ENCODE measurements at regions not wholly inside any gene's neighbourhood (a gene's known extent, or its start where the extent isn't known, plus 50 kb on each side); places are given as distances from the start of the nearest gene placed in this dataset.

DNA sequence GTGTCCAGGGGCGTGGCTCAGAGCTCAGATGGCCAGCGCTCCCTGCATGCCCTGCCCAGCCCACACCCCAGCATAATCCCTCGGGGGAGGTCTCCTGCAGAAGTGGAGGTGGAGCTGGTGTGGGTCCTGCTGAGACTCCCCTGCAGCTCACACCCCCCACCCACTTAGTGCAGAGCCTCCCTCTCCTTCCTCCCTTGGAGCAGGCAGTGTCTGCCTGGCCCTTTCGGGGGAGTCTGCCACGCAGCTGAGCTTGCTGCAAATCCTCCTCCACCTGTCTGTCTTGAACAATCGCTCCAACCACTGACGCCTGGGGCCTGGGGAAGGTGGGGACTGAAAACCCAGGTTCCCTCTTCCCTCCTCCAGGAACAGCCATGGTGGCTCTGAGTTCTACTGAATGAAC is 219.7 kb upstream of the PPP2R2D start (continued):
- no peak for TF ChIP-seq NKRF (conservative IDR thresholded peaks at IDR 0.05)
- no peak for TF ChIP-seq BHLHE40 (IDR thresholded peaks at IDR 0.05; ENCODE audit: borderline replicate concordance in 1 of 2, low read depth in 2 of 2, low read length in 1 of 2)
- TF ChIP-seq ZBTB11 (CRISPR knock-in tag; IDR thresholded peaks at IDR 0.05) = no peak
- TF ChIP-seq, protein P1, sequence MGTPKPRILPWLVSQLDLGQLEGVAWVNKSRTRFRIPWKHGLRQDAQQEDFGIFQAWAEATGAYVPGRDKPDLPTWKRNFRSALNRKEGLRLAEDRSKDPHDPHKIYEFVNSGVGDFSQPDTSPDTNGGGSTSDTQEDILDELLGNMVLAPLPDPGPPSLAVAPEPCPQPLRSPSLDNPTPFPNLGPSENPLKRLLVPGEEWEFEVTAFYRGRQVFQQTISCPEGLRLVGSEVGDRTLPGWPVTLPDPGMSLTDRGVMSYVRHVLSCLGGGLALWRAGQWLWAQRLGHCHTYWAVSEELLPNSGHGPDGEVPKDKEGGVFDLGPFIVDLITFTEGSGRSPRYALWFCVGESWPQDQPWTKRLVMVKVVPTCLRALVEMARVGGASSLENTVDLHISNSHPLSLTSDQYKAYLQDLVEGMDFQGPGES (IDR thresholded peaks at IDR 0.05) = no peak

DNA sequence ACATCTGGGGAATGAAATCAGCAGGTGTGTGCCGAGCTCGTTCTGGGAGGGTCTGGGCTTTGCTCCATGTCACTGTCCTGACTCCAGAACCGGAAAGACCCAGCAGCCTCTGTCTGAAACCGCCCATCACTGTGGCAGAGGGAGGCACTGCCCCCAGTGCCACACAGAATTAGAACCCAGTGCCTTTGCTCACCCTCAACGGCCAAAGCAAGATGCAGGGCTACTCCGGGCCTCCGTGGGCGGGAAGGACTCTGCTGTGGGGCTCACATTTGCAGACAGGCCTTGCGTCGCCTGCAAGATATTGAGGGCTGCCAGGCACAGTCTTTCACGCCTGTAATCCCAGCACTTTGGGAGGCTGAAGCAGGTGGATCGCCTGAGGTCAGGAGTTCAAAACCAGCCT is 219.2 kb upstream of the PPP2R2D start:
- no peak overlapping the region for H3K4me2 ChIP-seq (ENCODE audit: control insufficient read depth, insufficient read depth)
- POLR2A ChIA-PET = no interaction called here
- BruUV-seq (replicated peaks) = no TSS peak
- no peak overlapping the region for H2AFZ ChIP-seq (ENCODE audit: control insufficient read depth, low read depth, low read length)
- no peak for ATAC-seq
- no peaks in the 10 kb centered on the region; the same call in 2 of the 3 replicates for H3K9me3 ChIP-seq (replicated peaks; ENCODE audit: control insufficient read depth, insufficient read depth, low read length)
- DNase-seq (ENCODE audit: low read depth, low spot score) = no peak
- no peak for TF ChIP-seq POLR2AphosphoS5 (IDR thresholded peaks at IDR 0.05; ENCODE audit: low read length)
- TF ChIP-seq NFYB (IDR thresholded peaks at IDR 0.05; ENCODE audit: insufficient read depth, low read depth, low read length) = no peak
- TF ChIP-seq SIN3A (IDR thresholded peaks at IDR 0.05; ENCODE audit: low read depth, low read length) = no peak
- no peak for TF ChIP-seq SPI1 (IDR thresholded peaks at IDR 0.05; ENCODE audit: borderline replicate concordance, insufficient read depth, low read depth, low read length)
- no peak for TF ChIP-seq TAF1 (IDR thresholded peaks at IDR 0.05; ENCODE audit: borderline replicate concordance, low read depth, low read length)
- no peak for TF ChIP-seq STAT3 (IDR thresholded peaks at IDR 0.05; ENCODE audit: low read depth, low read length)
- TF ChIP-seq, protein P2, sequence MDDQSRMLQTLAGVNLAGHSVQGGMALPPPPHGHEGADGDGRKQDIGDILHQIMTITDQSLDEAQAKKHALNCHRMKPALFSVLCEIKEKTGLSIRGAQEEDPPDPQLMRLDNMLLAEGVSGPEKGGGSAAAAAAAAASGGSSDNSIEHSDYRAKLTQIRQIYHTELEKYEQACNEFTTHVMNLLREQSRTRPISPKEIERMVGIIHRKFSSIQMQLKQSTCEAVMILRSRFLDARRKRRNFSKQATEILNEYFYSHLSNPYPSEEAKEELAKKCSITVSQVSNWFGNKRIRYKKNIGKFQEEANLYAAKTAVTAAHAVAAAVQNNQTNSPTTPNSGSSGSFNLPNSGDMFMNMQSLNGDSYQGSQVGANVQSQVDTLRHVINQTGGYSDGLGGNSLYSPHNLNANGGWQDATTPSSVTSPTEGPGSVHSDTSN (IDR thresholded peaks at IDR 0.05; ENCODE audit: insufficient replicate concordance, low read depth, low read length) = no peak
- TF ChIP-seq NR2C1 (IDR thresholded peaks at IDR 0.05) = no peak
- TF ChIP-seq ZNF217 (IDR thresholded peaks at IDR 0.05) = no peak
- FAIRE-seq = no peak
- H3K79me2 ChIP-seq (ENCODE audit: control insufficient read depth, insufficient read depth, low read length) = no peaks in the 10 kb centered on the region
- CTCF ChIA-PET = no interaction called here
- H3K27me3 ChIP-seq (replicated peaks in 1 of 2; ENCODE audit: control insufficient read depth in 2 of 2, insufficient read depth in 2 of 2, low read length in 1 of 2) = no peaks in the 10 kb centered on the region
- H3K4me3 ChIP-seq = no peak overlapping the region
- in situ Hi-C loops (cut with MboI) = no loop called here
- H3K27ac ChIP-seq (ENCODE audit: control insufficient read depth, insufficient read depth) = no peak overlapping the region
- intact Hi-C loops (cut with micrococcal nuclease; ENCODE audit: unreplicated experiment) = no loop called here
- RAD21 ChIA-PET (ENCODE audit: unreplicated experiment) = no interaction called here
- H3K9ac ChIP-seq (ENCODE audit: control insufficient read depth, insufficient read depth, low read length) = no peak overlapping the region
- WGBS (ENCODE audit: insufficient coverage, insufficient replicate concordance, low lambda C conversion rate, missing lambda C conversion rate) = 47% methylated on average over 12 of the region's 12 CpGs
- no peaks in the 10 kb centered on the region for H3K4me1 ChIP-seq (ENCODE audit: control insufficient read depth, insufficient read depth, low read length)
- no peaks in the 10 kb centered on the region for H3K36me3 ChIP-seq (ENCODE audit: control insufficient read depth in 2 of 2, insufficient read depth in 2 of 2, low read length in 1 of 2)
- no peaks in the 10 kb centered on the region for H4K20me1 ChIP-seq (ENCODE audit: control insufficient read depth, insufficient read depth)
- SMC1A ChIA-PET (ENCODE audit: uncharacterized antibody, unreplicated experiment) = no interaction called here
